H1 (cell line): ENCODE measurements at regions not wholly inside any gene's neighbourhood (a gene's known extent, or its start where the extent isn't known, plus 50 kb on each side); places are given as distances from the start of the nearest gene placed in this dataset.
A peak's percentile ranks its signal among the peaks of the same experiment; 100 is the strongest.

Experiments
- CTCF ChIA-PET: fragments of 300-600 bp; sonication (Branson Sonifier 250); formaldehyde crosslinking; loops from one replicate; lab custom pipeline; 2021; ENCODE audit not compliant: partially characterized antibody; lab: Charles Lee
- POLR2A ChIA-PET: fragments of 300-600 bp; sonication (Branson Sonifier 250); formaldehyde crosslinking; loops from one replicate; lab custom pipeline; 2021; ENCODE audit warnings: inconsistent platforms; ENCODE audit not compliant: partially characterized antibody; lab: Charles Lee
- DNase-seq, 2 experiments: peaks; one replicate each; pipeline versions ENCODE4 v3.0.0 to v3.0.0-alpha.2; 2010 to 2022; ENCODE audit warnings: low spot score in 2 of 2, low read depth in 1 of 2, mixed read lengths in 1 of 2
- FAIRE-seq: peaks from 2 replicates; lab custom pipeline; 2011; peaks lifted over from hg19 to GRCh38; lab: Jason Lieb, UNC
- H2AFZ ChIP-seq: 2 replicates; pipeline ENCODE4 v1.8.1; 2012; ENCODE audit warnings: low read length, inconsistent platforms
- H2AK5ac ChIP-seq: 2 replicates; pipeline ENCODE4 v1.6.1; 2013; ENCODE audit warnings: low read depth, low read length
- H2BK120ac ChIP-seq: replicated peaks from 2 replicates; pipeline ENCODE3; 2013; ENCODE audit warnings: low read depth, low read length, inconsistent platforms
- H2BK12ac ChIP-seq: 2 replicates; pipeline ENCODE4 v1.6.1; 2013; ENCODE audit warnings: low read depth, low read length
- H2BK15ac ChIP-seq: 2 replicates; pipeline ENCODE4 v1.6.1; 2013; ENCODE audit warnings: low read length
- H2BK20ac ChIP-seq: 2 replicates; pipeline ENCODE4 v1.6.1; 2013; ENCODE audit warnings: low read length
- H2BK5ac ChIP-seq: 2 replicates; pipeline ENCODE4 v1.6.1; 2013; ENCODE audit warnings: low read depth, low read length
- H3K14ac ChIP-seq: 2 replicates; pipeline ENCODE4 v1.6.1; 2013; ENCODE audit warnings: inconsistent platforms; ENCODE audit not compliant: insufficient read length
- H3K18ac ChIP-seq: 2 replicates; pipeline ENCODE4 v1.6.1; 2013; ENCODE audit warnings: low read length; ENCODE audit errors: extremely low read depth
- H3K23ac ChIP-seq: 2 replicates; pipeline ENCODE4 v1.6.1; 2013; ENCODE audit warnings: inconsistent platforms; ENCODE audit not compliant: insufficient read length
- H3K23me2 ChIP-seq: 2 replicates; pipeline ENCODE4 v1.6.1; 2013; ENCODE audit warnings: low read depth, low read length
- H3K27ac ChIP-seq: 2 replicates; pipeline ENCODE4 v1.6.1; 2011; ENCODE audit warnings: low read depth, low read length, inconsistent platforms
- H3K27me3 ChIP-seq, 4 experiments: replicated peaks in 1 of 4; 1 replicate in 1 of 4; 2 replicates in 3 of 4; pipeline versions ENCODE4 v1.6.1 to v1.8.1; 2011 to 2013; ENCODE audit warnings: low read length in 3 of 4, mild to moderate bottlenecking in 3 of 4, inconsistent platforms in 2 of 4, mixed read lengths in 2 of 4, moderate library complexity in 1 of 4; ENCODE audit not compliant: control insufficient read depth in 3 of 4, insufficient read depth in 3 of 4; ENCODE audit errors: extremely low read depth in 1 of 4
- H3K36me3 ChIP-seq, 4 experiments: 2 replicates each; pipeline versions ENCODE4 v1.6.1 to v1.8.1; 2011 to 2013; ENCODE audit warnings: mild to moderate bottlenecking in 4 of 4, low read length in 3 of 4, moderate library complexity in 2 of 4, control low read depth in 1 of 4, inconsistent platforms in 1 of 4; ENCODE audit not compliant: insufficient read depth in 4 of 4, control insufficient read depth in 2 of 4
- H3K4ac ChIP-seq: replicated peaks from 2 replicates; pipeline ENCODE3; 2013; ENCODE audit warnings: low read length, low read depth, mixed read lengths, inconsistent platforms; ENCODE audit not compliant: insufficient read length
- H3K4me1 ChIP-seq, 4 experiments: replicated peaks in 1 of 4; 1 replicate in 1 of 4; 2 replicates in 3 of 4; pipeline versions ENCODE4 v1.6.1 to v1.8.1; 2011 to 2013; ENCODE audit warnings: low read length in 3 of 4, inconsistent platforms in 2 of 4, mixed read lengths in 1 of 4; ENCODE audit not compliant: insufficient read depth in 4 of 4, control insufficient read depth in 3 of 4
- H3K4me2 ChIP-seq, 2 experiments: 2 replicates each; pipeline versions ENCODE4 v1.6.1 to v1.8.1; 2011 to 2013; ENCODE audit warnings: low read depth in 2 of 2, low read length in 2 of 2, control low read depth in 1 of 2, inconsistent platforms in 1 of 2, mild to moderate bottlenecking in 1 of 2; ENCODE audit not compliant: insufficient read depth in 1 of 2
- H3K4me3 ChIP-seq, 4 experiments: fragments of 200-600, 300-600 bp in 1 of 4; sonication (generic), shearing (Covaris generic), sonication (Bioruptor Twin) in 1 of 4; 2 replicates each; pipeline versions ENCODE4 v1.5.1 to v1.8.1; 2011 to 2016; ENCODE audit warnings: low read length in 4 of 4, low read depth in 3 of 4, control low read depth in 2 of 4, inconsistent platforms in 2 of 4, mild to moderate bottlenecking in 2 of 4, mixed read lengths in 1 of 4, moderate library complexity in 1 of 4; ENCODE audit not compliant: insufficient read depth in 2 of 4; ENCODE audit errors: extremely low read depth in 1 of 4
- H3K56ac ChIP-seq: replicated peaks from 2 replicates; pipeline ENCODE3; 2013; ENCODE audit warnings: low read depth, mild to moderate bottlenecking, mixed read lengths, low read length, inconsistent platforms; ENCODE audit not compliant: insufficient read length
- H3K79me1 ChIP-seq: 2 replicates; pipeline ENCODE4 v1.6.1; 2013; ENCODE audit warnings: low read depth, low read length, control low read depth
- H3K79me2 ChIP-seq, 2 experiments: 2 replicates each; pipeline versions ENCODE4 v1.6.1 to v1.8.1; 2012 to 2013; ENCODE audit warnings: low read length in 2 of 2, mild to moderate bottlenecking in 2 of 2, inconsistent platforms in 1 of 2; ENCODE audit not compliant: insufficient read depth in 2 of 2, control insufficient read depth in 1 of 2
- H3K9ac ChIP-seq, 4 experiments: replicated peaks in 1 of 4; 1 replicate in 1 of 4; 2 replicates in 3 of 4; pipeline versions ENCODE4 v1.6.1 to v1.8.1; 2011 to 2013; ENCODE audit warnings: low read depth in 3 of 4, low read length in 3 of 4, control low read depth in 2 of 4, mild to moderate bottlenecking in 2 of 4, moderate library complexity in 2 of 4, inconsistent platforms in 1 of 4; ENCODE audit errors: extremely low read depth in 1 of 4
- H3K9me3 ChIP-seq, 2 experiments: 2 replicates each; pipeline versions ENCODE4 v1.6.1 to v1.8.1; 2012 to 2013; ENCODE audit warnings: mild to moderate bottlenecking in 2 of 2, moderate library complexity in 2 of 2, control low read depth in 1 of 2, inconsistent platforms in 1 of 2, low read depth in 1 of 2, low read length in 1 of 2, mixed read lengths in 1 of 2; ENCODE audit not compliant: insufficient read depth in 2 of 2
- H4K20me1 ChIP-seq, 2 experiments: replicated peaks in 1 of 2; 2 replicates each; pipeline versions ENCODE3 to v1.8.1; 2011 to 2013; ENCODE audit warnings: inconsistent platforms in 2 of 2, low read length in 2 of 2, mild to moderate bottlenecking in 1 of 2; ENCODE audit not compliant: insufficient read depth in 2 of 2, control insufficient read depth in 1 of 2
- H4K5ac ChIP-seq: 2 replicates; pipeline ENCODE4 v1.6.1; 2013; ENCODE audit warnings: low read length, low read depth, mixed read lengths, inconsistent platforms; ENCODE audit not compliant: insufficient read length
- H4K8ac ChIP-seq: 2 replicates; pipeline ENCODE4 v1.8.0; 2013; ENCODE audit warnings: mild to moderate bottlenecking, moderate library complexity, low read length, inconsistent platforms; ENCODE audit not compliant: insufficient read depth; ENCODE audit errors: extremely low read depth
- H4K91ac ChIP-seq: replicated peaks from 2 replicates; pipeline ENCODE3; 2013; ENCODE audit warnings: low read length, mixed read lengths, inconsistent platforms; ENCODE audit not compliant: insufficient read length
- ASH2L ChIP-seq: fragments of 200-600, 300-600 bp; sonication (generic); IDR thresholded peaks from one replicate; pipeline ENCODE4 v1.7.1; 2017; ENCODE audit warnings: low read length
- ATF3 ChIP-seq: IDR thresholded peaks from 2 replicates; pipeline ENCODE4 v1.6.1; 2011; ENCODE audit warnings: low read depth, mild to moderate bottlenecking, low read length; ENCODE audit not compliant: insufficient read depth
- BACH1 ChIP-seq: IDR thresholded peaks from 2 replicates; pipeline ENCODE4 v1.6.1; 2012; ENCODE audit warnings: low read length, improper control_type of control experiment
- CBX8 ChIP-seq: fragments of 300-800, 300-1000 bp; sonication (generic); IDR thresholded peaks from 2 replicates; pipeline ENCODE4 v1.7.1; 2016; ENCODE audit warnings: low read depth, low read length, borderline replicate concordance
- CHD1 ChIP-seq: IDR thresholded peaks from 2 replicates; pipeline ENCODE4 v1.6.1; 2012; ENCODE audit warnings: low read depth, low read length, improper control_type of control experiment
- CHD2 ChIP-seq: IDR thresholded peaks from 2 replicates; pipeline ENCODE4 v1.6.1; 2012; ENCODE audit warnings: low read length, improper control_type of control experiment
- EP300 ChIP-seq, 2 experiments: IDR thresholded peaks; 1 replicate in 1 of 2; 2 replicates in 1 of 2; pipeline ENCODE4 v1.6.1; 2011 to 2012; ENCODE audit warnings: low read depth in 2 of 2, low read length in 2 of 2, mild to moderate bottlenecking in 2 of 2, borderline replicate concordance in 1 of 2, inconsistent platforms in 1 of 2, moderate library complexity in 1 of 2
- HDAC2 ChIP-seq, 2 experiments: fragments of 300-600 bp in 1 of 2; sonication (generic) in 1 of 2; IDR thresholded peaks; 2 replicates each; pipeline ENCODE4 v1.6.1; 2011 to 2012; ENCODE audit warnings: low read depth in 2 of 2, low read length in 2 of 2, mild to moderate bottlenecking in 2 of 2, moderate library complexity in 2 of 2, borderline replicate concordance in 1 of 2, inconsistent platforms in 1 of 2
- HDAC6 ChIP-seq: IDR thresholded peaks from one replicate; pipeline ENCODE4 v1.7.1; 2012; ENCODE audit warnings: low read depth, mild to moderate bottlenecking, inconsistent platforms, low read length, moderate library complexity
- JUND ChIP-seq: IDR thresholded peaks from 2 replicates; pipeline ENCODE4 v1.6.1; 2011; ENCODE audit warnings: mild to moderate bottlenecking, improper control_type of control experiment, low read length
- RBBP5 ChIP-seq: IDR thresholded peaks from 2 replicates; pipeline ENCODE4 v1.7.1; 2012; ENCODE audit warnings: low read depth, mild to moderate bottlenecking, inconsistent platforms, low read length, moderate library complexity, borderline replicate concordance
- SIRT6 ChIP-seq: IDR thresholded peaks from one replicate; pipeline ENCODE4 v1.7.1; 2012; ENCODE audit warnings: low read length, inconsistent platforms
- SUZ12 ChIP-seq: fragments of 200-600 bp; sonication (generic); IDR thresholded peaks from 2 replicates; pipeline ENCODE4 v1.6.1; 2012; ENCODE audit warnings: mild to moderate bottlenecking, inconsistent platforms, low read length, moderate library complexity, mixed read lengths
- WGBS, 2 experiments: shearing (Covaris generic) in 1 of 2; methylation state at CpG; one replicate each; pipeline versions ENCODE4 v1.1.6 to v1.1.7; 2013 to 2015; ENCODE audit warnings: low lambda C conversion rate in 2 of 2, mixed read lengths in 2 of 2, inconsistent platforms in 1 of 2, low coverage in 1 of 2, missing lambda C conversion rate in 1 of 2; ENCODE audit not compliant: insufficient replicate concordance in 2 of 2, insufficient coverage in 1 of 2, insufficient read length in 1 of 2; ENCODE audit errors: extremely low coverage in 1 of 2, missing lambda C conversion rate in 1 of 2; 5-methylcytosine and 5-hydroxymethylcytosine counted together

GRCh38 chr2:221115944-221116343, 456.2 kb downstream of the EPHA4 start:
- Histone ChIP-seq H3K79me2 (no peaks in the 10 kb centered on the region), H2AFZ (peak overlapping the region; percentile 23; the same call in 1 of the 2 replicates), H3K18ac (no peak overlapping the region), H2BK120ac (no peak overlapping the region), H3K9me3 (no peaks in the 10 kb centered on the region), H3K23ac (no peak overlapping the region), H3K4me1 (no peaks in the 10 kb centered on the region), H2BK20ac (no peak overlapping the region), H3K79me1 (no peaks in the 10 kb centered on the region), H4K20me1 (no peaks in the 10 kb centered on the region), H4K8ac (no peak overlapping the region), H4K5ac (no peak overlapping the region), H2BK15ac (no peak overlapping the region), H4K91ac (no peak overlapping the region), H3K27me3 (no peaks in the 10 kb centered on the region), H3K4me2 (no peak overlapping the region), H2AK5ac (no peak overlapping the region), H3K9ac (no peak overlapping the region), H2BK5ac (no peak overlapping the region), H2BK12ac (no peak overlapping the region), H3K56ac (no peak overlapping the region), H3K4ac (no peak overlapping the region), H3K27ac (no peak overlapping the region), H3K14ac (no peak overlapping the region), H3K36me3 (no peaks in the 10 kb centered on the region), H3K4me3 (no peak overlapping the region), H3K23me2 (no peaks in the 10 kb centered on the region)
- ChIA-PET CTCF (interaction anchor here (1.4 kb wide), 1 partner anchor 15 kb away, joined by 6 read pairs; no protein-coding TSS in a partner anchor), POLR2A (no interaction called here)
- 89% methylated on average over 3 of the region's 3 CpGs; no CpG with 5 or more reads in 1 of the 2 experiments for WGBS, 2 experiments
- FAIRE-seq, result no peak
- no peak for DNase-seq
- TF ChIP-seq BACH1 (no peak), SIRT6 (no peak), CBX8 (no peak), CHD2 (no peak), CHD1 (no peak), RBBP5 (no peak), EP300 (IDR thresholded peaks at IDR 0.05; ENCODE audit: borderline replicate concordance in 1 of 2, low read depth in 2 of 2, low read length in 2 of 2) (no peak), JUND (no peak), SUZ12 (no peak), ASH2L (no peak), HDAC2 (IDR thresholded peaks at IDR 0.05; ENCODE audit: borderline replicate concordance in 1 of 2, low read depth in 2 of 2, low read length in 2 of 2) (no peak), HDAC6 (no peak), ATF3 (no peak)
